Mammary epithelial cell (primary cell): ENCODE measurements at regions not wholly inside any gene's neighbourhood (a gene's known extent, or its start where the extent isn't known, plus 50 kb on each side); places are given as distances from the start of the nearest gene placed in this dataset.

ENCODE experiments used
- EZH2 ChIP-seq: IDR thresholded peaks from 2 replicates; pipeline ENCODE4 v1.6.1; 2012; ENCODE audit warnings: low read length, inconsistent platforms, borderline replicate concordance
- TF ChIP-seq, protein P1 (sequence below), 2 donors: IDR thresholded peaks in 1 of 2; conservative IDR thresholded peaks in 1 of 2; 2 replicates each; pipeline ENCODE4 v1.5.1; 2011 to 2012; ENCODE audit warnings: inconsistent platforms in 2 of 2, low read length in 2 of 2, mild to moderate bottlenecking in 2 of 2, control low read depth in 1 of 2, low read depth in 1 of 2; ENCODE audit not compliant: insufficient read depth in 1 of 2; ENCODE audit errors: extremely low read depth in 1 of 2

DNA sequence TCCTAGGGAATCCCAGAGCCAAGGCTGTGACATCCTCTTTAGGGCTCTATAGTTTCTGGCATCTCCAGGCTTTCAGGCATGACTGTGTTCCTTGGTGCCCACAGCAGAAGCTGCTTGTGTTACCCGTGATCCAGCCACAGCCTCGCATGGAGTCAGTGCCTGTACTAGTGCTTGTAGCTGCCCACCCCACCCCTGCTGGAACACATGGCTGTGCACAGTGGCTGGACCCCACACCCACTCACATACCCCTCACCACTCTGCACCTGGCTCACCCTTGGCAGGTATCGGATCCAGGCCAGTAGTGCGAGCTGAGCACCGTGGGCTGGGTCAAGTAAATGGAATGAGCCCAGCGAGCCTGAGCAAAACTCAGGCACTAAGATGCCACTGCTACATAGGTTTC is 934.7 kb upstream of the PRMT6 start:
- TF ChIP-seq, protein P1, sequence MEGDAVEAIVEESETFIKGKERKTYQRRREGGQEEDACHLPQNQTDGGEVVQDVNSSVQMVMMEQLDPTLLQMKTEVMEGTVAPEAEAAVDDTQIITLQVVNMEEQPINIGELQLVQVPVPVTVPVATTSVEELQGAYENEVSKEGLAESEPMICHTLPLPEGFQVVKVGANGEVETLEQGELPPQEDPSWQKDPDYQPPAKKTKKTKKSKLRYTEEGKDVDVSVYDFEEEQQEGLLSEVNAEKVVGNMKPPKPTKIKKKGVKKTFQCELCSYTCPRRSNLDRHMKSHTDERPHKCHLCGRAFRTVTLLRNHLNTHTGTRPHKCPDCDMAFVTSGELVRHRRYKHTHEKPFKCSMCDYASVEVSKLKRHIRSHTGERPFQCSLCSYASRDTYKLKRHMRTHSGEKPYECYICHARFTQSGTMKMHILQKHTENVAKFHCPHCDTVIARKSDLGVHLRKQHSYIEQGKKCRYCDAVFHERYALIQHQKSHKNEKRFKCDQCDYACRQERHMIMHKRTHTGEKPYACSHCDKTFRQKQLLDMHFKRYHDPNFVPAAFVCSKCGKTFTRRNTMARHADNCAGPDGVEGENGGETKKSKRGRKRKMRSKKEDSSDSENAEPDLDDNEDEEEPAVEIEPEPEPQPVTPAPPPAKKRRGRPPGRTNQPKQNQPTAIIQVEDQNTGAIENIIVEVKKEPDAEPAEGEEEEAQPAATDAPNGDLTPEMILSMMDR (conservative IDR thresholded peaks at IDR 0.05 in 1 of 2, IDR thresholded peaks at IDR 0.05 in 1 of 2; ENCODE audit: extremely low read depth in 1 of 2, insufficient read depth in 1 of 2, low read depth in 1 of 2, low read length in 2 of 2): no peak
- no peak for TF ChIP-seq EZH2
